ENCODE measurements at regions not wholly inside any gene's neighbourhood (a gene's known extent, or its start where the extent isn't known, plus 50 kb on each side); places are given as distances from the start of the nearest gene placed in this dataset.
A peak's percentile ranks its signal among the peaks of the same experiment; 100 is the strongest.
"Not testable (repeated sequence)": the region's sequence is repeated elsewhere in the genome, so short reads cannot be mapped to it uniquely, and the experiment has no call there.

DNA sequence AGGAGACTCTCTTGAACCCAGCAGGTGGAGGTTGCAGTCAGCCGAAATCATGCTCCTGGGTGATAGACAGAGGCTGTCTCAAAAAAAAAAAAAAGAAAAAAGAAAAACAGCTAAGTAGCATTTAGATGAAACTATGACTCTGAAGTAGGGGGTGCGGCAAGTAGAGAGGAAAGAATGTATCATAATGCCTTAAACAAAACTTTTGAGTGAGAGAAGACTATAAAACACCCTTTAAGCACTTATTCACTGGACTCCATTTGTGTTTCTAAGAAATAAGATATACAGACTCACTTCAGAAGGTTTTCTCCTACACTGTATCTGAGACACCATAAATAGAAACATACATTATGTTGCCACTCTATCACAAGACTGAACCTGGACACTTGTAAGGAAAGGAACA is 78.9 kb upstream of the NBPF20 start:
- H3K9me3 ChIP-seq (ENCODE audit: low read length); H2AFZ ChIP-seq (ENCODE audit: low read length); H3K4me1 ChIP-seq (ENCODE audit: insufficient read depth, low read length, severe bottlenecking); H4K20me1 ChIP-seq (ENCODE audit: insufficient read depth, low read length); H3K4me2 ChIP-seq (ENCODE audit: low read length); H3K9me2 ChIP-seq (ENCODE audit: low read depth, low read length); H3K27me3 ChIP-seq (ENCODE audit: insufficient read depth, low read length); H3K79me2 ChIP-seq (ENCODE audit: insufficient read depth, low read length); H3F3A ChIP-seq (ENCODE audit: insufficient read depth, low read length); H3K36me3 ChIP-seq (ENCODE audit: insufficient read depth, low read length); H3K9ac ChIP-seq (ENCODE audit: low read length); H3K4me3 ChIP-seq (ENCODE audit: low read depth, low read length, poor library complexity, severe bottlenecking); H3K27ac ChIP-seq (ENCODE audit: low read depth, low read length, poor library complexity, severe bottlenecking): not testable (repeated sequence)

DNA sequence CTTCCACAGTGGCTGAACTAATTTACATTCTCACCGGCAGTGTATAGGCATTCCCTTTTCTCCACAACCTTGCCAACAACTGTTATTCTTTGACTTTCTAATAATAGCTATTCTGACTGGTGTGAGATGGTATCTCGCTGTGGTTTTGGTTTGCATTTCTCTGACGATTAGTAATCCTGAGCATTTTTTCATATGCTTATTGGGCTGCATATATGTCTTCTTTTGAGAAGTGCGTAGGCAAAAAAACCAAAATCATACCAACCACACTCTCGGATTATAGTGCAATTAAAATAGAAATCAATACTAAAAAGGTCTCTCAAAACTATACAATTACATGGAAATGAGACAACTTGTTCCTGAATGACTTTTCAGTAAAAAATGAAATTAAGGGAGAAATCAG is 74.8 kb upstream of the NBPF20 start:
- H3K9me2 ChIP-seq (ENCODE audit: low read depth, low read length); H3K27ac ChIP-seq (ENCODE audit: low read depth, low read length, poor library complexity, severe bottlenecking); H3K9me3 ChIP-seq (ENCODE audit: low read length); H3K79me2 ChIP-seq (ENCODE audit: insufficient read depth, low read length); H3K27me3 ChIP-seq (ENCODE audit: insufficient read depth, low read length); H4K20me1 ChIP-seq (ENCODE audit: insufficient read depth, low read length); H2AFZ ChIP-seq (ENCODE audit: low read length); H3F3A ChIP-seq (ENCODE audit: insufficient read depth, low read length); H3K4me3 ChIP-seq (ENCODE audit: low read depth, low read length, poor library complexity, severe bottlenecking); H3K4me2 ChIP-seq (ENCODE audit: low read length); H3K9ac ChIP-seq (ENCODE audit: low read length); H3K4me1 ChIP-seq (ENCODE audit: insufficient read depth, low read length, severe bottlenecking); H3K36me3 ChIP-seq (ENCODE audit: insufficient read depth, low read length): not testable (repeated sequence)

DNA sequence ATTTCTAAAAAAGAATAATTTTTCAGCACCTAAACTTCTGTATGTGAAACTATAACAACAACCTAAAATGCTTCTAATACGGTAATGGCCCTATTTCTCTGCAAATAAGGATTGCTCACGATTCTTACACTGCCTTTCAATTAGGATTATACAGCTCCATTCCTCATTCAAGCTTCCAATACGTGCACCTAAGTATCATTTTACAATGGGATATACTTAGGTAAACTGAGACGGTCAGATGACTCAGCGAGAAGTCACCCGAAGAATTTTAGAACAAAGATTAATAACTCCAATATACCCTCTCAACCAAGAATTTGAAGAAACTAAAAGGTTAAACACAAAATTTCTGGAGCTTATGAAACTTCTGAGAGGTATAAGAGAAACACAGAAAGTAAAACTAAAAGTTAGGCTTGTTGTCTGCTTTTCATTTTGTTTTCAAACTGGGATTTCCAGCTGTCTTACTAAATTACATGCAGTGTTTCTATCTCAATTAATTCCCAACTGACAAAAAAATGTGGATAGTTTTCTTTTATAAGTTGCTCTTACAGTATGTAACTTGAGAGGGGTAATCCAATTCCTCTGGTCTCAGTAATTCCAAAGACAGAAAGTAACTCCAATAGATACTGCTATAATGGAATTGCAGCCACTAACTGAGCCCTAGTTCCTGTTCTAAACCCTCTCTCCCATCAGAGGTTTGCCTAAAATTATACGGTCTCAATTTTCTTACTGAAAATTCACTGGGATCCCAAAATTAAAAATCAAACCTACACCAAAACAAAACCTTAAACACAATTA is 69.9 kb upstream of the NBPF20 start:
- H4K20me1 ChIP-seq (ENCODE audit: insufficient read depth, low read length); H2AFZ ChIP-seq (ENCODE audit: low read length); H3K79me2 ChIP-seq (ENCODE audit: insufficient read depth, low read length); H3K36me3 ChIP-seq (ENCODE audit: insufficient read depth, low read length); H3K4me1 ChIP-seq (ENCODE audit: insufficient read depth, low read length, severe bottlenecking); H3F3A ChIP-seq (ENCODE audit: insufficient read depth, low read length); H3K9me3 ChIP-seq (ENCODE audit: low read length); H3K4me3 ChIP-seq (ENCODE audit: low read depth, low read length, poor library complexity, severe bottlenecking); H3K4me2 ChIP-seq (ENCODE audit: low read length); H3K27me3 ChIP-seq (ENCODE audit: insufficient read depth, low read length); H3K27ac ChIP-seq (ENCODE audit: low read depth, low read length, poor library complexity, severe bottlenecking); H3K9me2 ChIP-seq (ENCODE audit: low read depth, low read length); H3K9ac ChIP-seq (ENCODE audit: low read length): not testable (repeated sequence)

DNA sequence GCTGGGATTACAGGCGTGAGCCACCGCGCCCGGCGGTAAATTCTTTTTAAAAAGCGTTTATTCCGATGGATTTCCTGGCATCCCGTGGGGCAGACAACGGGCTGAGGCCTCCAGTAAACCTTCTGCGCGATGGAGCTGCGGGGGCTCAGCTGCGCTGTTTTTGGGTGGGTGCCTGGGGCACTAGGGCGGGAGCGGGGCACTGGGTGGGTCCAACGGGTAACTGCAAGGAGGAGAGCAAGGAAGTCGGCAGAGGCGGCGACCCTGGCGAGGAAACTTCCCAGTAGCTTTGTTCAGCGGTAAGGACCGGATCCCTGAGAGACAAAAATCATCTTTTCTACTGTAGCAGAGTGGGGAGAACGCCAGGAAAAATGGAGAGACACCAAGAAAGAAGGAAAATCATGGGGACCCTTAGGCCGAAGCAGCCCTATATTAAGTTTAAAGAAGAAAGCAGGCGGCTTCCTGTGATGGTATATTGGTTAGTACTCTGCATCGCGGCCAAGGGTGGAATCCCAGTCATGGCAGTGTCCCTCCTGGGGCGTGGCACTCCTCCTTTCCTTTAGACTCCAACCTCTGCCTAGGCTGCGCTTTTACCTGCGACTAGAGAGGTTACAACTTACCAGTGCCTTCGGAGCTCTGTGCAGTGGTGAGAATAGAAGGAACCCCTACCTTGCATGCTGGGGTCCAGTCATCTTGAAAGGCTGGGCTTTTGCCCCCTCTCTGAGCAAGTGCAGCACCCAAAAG is 63.0 kb upstream of the NBPF20 start:
- not testable (repeated sequence) for H3K36me3 ChIP-seq (ENCODE audit: insufficient read depth, low read length); H3K4me2 ChIP-seq (ENCODE audit: low read length); H3F3A ChIP-seq (ENCODE audit: insufficient read depth, low read length); H3K9me2 ChIP-seq (ENCODE audit: low read depth, low read length); H4K20me1 ChIP-seq (ENCODE audit: insufficient read depth, low read length); H3K9ac ChIP-seq (ENCODE audit: low read length); H3K79me2 ChIP-seq (ENCODE audit: insufficient read depth, low read length); H3K27ac ChIP-seq (ENCODE audit: low read depth, low read length, poor library complexity, severe bottlenecking); H3K9me3 ChIP-seq (ENCODE audit: low read length); H2AFZ ChIP-seq (ENCODE audit: low read length); H3K27me3 ChIP-seq (ENCODE audit: insufficient read depth, low read length); H3K4me1 ChIP-seq (ENCODE audit: insufficient read depth, low read length, severe bottlenecking)
- peak overlapping the region; percentile 34 for H3K4me3 ChIP-seq (ENCODE audit: low read depth, low read length, poor library complexity, severe bottlenecking)

- H3K4me2 ChIP-seq (ENCODE audit: low read length); H3K9ac ChIP-seq (ENCODE audit: low read length); H2AFZ ChIP-seq (ENCODE audit: low read length); H3K27ac ChIP-seq (ENCODE audit: low read depth, low read length, poor library complexity, severe bottlenecking); H3K36me3 ChIP-seq (ENCODE audit: insufficient read depth, low read length); H3K4me1 ChIP-seq (ENCODE audit: insufficient read depth, low read length, severe bottlenecking); H3F3A ChIP-seq (ENCODE audit: insufficient read depth, low read length); H3K9me3 ChIP-seq (ENCODE audit: low read length); H3K79me2 ChIP-seq (ENCODE audit: insufficient read depth, low read length); H3K27me3 ChIP-seq (ENCODE audit: insufficient read depth, low read length); H4K20me1 ChIP-seq (ENCODE audit: insufficient read depth, low read length); H3K9me2 ChIP-seq (ENCODE audit: low read depth, low read length): not testable (repeated sequence)
- H3K4me3 ChIP-seq (ENCODE audit: low read depth, low read length, poor library complexity, severe bottlenecking): peak overlapping the region; percentile 34
Measured at GRCh38 chr1:145487156-145487555, 61.8 kb upstream of the NBPF20 start.

DNA sequence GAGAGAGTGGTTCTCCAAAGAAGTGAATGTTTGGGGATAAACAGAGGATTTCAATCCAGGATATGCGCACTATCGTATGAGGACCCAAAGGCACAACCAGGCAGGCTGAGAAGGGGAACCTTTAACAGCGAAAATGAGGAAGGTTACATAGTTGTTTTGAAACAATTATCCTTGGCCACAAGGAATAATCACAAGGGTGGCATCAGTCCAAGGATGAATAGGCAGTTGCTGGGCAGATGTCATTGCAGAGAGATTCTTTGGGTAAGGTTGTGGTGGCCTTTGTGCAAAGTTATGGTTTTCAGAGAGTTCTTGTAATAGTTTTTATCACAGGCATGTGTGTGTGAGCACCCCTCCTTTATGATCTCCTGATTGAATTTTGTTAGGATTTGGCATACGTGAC is 58.9 kb upstream of the NBPF20 start:
- H3K27me3 ChIP-seq (ENCODE audit: insufficient read depth, low read length); H3K4me3 ChIP-seq (ENCODE audit: low read depth, low read length, poor library complexity, severe bottlenecking); H3K9me2 ChIP-seq (ENCODE audit: low read depth, low read length); H4K20me1 ChIP-seq (ENCODE audit: insufficient read depth, low read length); H3K4me2 ChIP-seq (ENCODE audit: low read length); H2AFZ ChIP-seq (ENCODE audit: low read length); H3K27ac ChIP-seq (ENCODE audit: low read depth, low read length, poor library complexity, severe bottlenecking); H3K36me3 ChIP-seq (ENCODE audit: insufficient read depth, low read length); H3K79me2 ChIP-seq (ENCODE audit: insufficient read depth, low read length); H3K9me3 ChIP-seq (ENCODE audit: low read length); H3F3A ChIP-seq (ENCODE audit: insufficient read depth, low read length); H3K4me1 ChIP-seq (ENCODE audit: insufficient read depth, low read length, severe bottlenecking); H3K9ac ChIP-seq (ENCODE audit: low read length): not testable (repeated sequence)

DNA sequence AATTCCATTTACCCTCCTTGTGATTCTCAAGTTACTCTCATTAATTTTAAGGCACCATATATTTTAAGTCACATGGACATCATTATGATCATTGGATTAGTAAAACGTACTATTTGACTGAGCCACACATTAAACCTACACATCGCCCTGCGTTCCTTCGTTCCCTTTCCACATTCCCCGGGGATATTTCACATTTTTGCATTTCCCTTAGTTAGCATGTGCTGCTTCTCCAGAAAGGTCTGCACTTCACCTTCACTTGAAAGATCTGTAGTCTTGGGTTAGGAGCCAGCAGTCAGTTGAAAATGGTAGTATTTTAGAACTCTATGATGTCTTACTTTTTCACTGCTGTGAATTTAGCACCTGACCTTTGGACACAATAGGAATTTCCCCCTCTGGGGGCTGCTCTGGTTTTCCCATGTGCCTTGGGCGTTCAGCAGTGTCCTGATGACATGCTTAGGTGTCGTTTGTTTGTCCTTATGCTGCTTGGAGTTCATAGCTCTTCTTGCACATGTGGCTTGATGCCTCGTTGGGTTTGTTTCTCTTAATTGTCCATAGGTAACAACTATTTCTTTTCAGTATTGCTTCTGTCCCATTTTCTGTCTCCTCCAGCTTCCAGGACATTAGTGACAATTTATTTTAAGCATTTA is 56.9 kb upstream of the NBPF20 start:
- not testable (repeated sequence) for H3K9me2 ChIP-seq (ENCODE audit: low read depth, low read length); H3K27ac ChIP-seq (ENCODE audit: low read depth, low read length, poor library complexity, severe bottlenecking); H3F3A ChIP-seq (ENCODE audit: insufficient read depth, low read length); H3K4me1 ChIP-seq (ENCODE audit: insufficient read depth, low read length, severe bottlenecking); H3K4me3 ChIP-seq (ENCODE audit: low read depth, low read length, poor library complexity, severe bottlenecking); H3K4me2 ChIP-seq (ENCODE audit: low read length); H2AFZ ChIP-seq (ENCODE audit: low read length); H3K27me3 ChIP-seq (ENCODE audit: insufficient read depth, low read length); H3K9me3 ChIP-seq (ENCODE audit: low read length); H4K20me1 ChIP-seq (ENCODE audit: insufficient read depth, low read length); H3K79me2 ChIP-seq (ENCODE audit: insufficient read depth, low read length); H3K36me3 ChIP-seq (ENCODE audit: insufficient read depth, low read length); H3K9ac ChIP-seq (ENCODE audit: low read length)

All from OCI-LY1 (cell line).